ENCODE measurements at regions not wholly inside any gene's neighbourhood (a gene's known extent, or its start where the extent isn't known, plus 50 kb on each side); places are given as distances from the start of the nearest gene placed in this dataset.
"Not testable (repeated sequence)": the region's sequence is repeated elsewhere in the genome, so short reads cannot be mapped to it uniquely, and the experiment has no call there.

DNA sequence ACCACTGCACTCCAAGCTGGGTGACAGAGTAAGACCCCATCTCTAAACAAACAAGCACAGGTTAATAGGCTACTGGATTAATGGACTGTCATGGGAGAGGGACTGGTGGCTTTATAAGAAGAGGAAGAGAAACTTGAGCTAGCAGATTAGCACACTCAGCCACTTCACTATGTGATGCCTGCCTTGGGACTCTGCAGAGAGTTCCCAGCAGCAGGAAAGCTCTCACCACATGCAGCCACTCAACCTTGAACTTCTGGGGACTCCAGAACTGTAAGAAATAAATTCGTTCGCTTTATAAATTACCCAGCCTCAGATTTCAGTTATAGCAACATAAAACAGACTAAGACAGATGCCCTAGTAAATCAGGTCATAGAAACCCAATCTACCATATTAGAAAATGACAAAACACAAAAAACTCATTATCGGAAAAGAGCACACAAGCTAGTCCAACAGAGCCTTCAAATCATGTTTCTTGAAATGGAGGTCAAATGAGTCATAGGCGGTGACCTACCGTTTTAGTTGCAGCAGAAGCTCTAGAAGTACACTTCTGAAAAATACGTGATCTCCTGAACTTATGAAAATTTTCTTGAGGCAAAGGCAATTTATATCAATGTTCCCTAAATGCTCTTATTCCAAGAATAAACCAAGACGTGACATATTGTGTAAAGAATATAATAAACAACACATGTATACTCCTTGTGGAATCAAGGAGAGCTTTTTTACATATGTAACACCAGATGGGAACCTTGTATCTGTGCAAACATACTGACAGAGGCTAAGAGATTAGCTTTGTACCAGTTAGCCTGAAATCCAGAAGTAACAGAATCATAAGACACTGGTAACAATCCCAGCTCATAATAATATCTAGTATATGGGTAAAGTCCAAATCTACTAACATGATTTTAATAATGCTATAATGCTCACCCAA, 340.9 kb upstream of the SGCG start:
- DNase-seq (ENCODE audit: low spot score) = no peak

GRCh38 chr13:22846551-22846950, 334.2 kb upstream of the SGCG start:
- no peak for DNase-seq (ENCODE audit: low spot score)

- DNase-seq (ENCODE audit: low spot score) = no peak
Observed at GRCh38 chr13:22848539-22849052, 332.2 kb upstream of the SGCG start.

DNA sequence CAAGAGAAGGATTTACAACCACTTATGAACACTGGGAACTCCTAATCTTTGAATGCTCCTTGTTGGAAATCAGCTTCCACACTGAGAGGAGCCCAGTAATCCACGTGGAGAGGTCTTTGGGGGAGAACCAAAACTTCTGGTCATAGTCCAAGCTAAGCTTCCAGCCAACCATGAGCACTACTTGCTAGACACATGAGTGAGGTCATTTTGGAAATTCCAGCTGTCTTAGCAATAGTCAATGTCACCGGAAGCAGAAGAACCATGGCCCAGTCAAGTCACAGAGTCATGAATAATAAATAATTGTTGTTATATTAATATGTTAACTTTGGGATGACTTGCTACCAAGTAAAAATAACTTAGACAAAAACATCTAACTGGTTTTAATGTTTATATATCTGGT, 324.9 kb upstream of the SGCG start:
- DNase-seq (ENCODE audit: low spot score) = no peak

DNA sequence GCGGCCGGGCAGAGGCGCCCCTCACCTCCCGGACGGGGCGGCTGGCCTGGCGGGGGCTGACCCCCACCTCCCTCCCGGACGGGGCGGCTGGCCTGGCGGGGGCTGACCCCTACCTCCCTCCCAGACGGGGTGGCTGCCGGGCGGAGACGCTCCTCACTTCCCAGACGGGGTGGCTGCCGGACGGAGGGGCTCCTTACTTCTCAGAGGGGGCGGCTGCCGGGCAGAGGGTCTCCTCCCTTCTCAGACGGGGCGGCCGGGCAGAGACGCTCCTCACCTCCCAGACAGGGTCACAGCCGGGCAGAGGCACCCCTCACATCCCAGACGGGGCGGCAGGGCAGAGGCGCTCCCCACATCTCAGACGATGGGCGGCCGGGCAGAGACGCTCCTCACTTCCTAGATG, 321.8 kb upstream of the SGCG start:
- DNase-seq (ENCODE audit: low spot score) = not testable (repeated sequence)

- DNase-seq (ENCODE audit: low spot score) = not testable (repeated sequence)
Observed at GRCh38 chr13:22859411-22859810, 321.4 kb upstream of the SGCG start.

DNA sequence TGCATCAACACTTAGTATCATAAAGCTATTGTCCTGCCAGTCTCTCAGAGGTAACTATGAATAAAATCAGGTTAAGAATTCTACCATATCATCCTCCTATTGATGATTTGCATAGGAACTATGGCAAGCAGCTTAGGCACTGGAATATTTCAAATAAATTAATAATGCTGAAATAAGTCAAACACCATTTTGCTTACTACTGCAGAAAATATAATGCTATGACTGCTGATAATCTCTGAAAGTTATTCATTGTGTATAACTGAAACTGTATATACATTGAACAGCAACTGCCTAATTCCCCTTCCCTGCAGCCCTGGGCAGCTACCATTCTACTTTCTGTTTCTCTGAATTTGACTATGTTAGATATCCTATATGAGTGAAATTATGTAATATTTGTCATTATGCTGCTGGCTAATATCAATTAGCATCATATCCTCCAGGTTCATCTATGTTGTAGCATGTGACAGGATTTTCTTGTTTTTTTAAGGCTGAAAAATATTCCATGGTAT, 318.8 kb upstream of the SGCG start:
- no peak for DNase-seq (ENCODE audit: low spot score)

- DNase-seq (ENCODE audit: low spot score) = no peak
Observed at GRCh38 chr13:22862478-22862877, 318.3 kb upstream of the SGCG start.

DNA sequence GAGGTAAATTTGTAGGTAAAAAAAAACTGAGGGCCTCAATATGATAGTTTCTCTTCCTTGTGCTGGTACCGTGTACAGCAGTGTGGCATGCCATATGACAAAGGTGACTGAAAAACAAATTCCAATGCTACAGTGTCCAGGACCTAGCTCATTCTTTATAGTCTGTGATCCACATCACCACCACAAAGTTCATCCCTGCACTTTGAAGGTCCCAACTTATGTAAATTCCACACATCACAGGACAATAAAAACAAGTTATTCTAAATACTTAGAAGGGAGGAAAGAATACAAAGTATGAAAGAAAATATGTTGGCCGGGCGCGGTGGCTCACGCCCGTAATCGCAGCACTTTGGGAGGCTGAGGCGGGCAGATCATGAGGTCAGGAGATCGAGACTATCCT, 314.6 kb upstream of the SGCG start:
- no peak for DNase-seq (ENCODE audit: low spot score)

DNA sequence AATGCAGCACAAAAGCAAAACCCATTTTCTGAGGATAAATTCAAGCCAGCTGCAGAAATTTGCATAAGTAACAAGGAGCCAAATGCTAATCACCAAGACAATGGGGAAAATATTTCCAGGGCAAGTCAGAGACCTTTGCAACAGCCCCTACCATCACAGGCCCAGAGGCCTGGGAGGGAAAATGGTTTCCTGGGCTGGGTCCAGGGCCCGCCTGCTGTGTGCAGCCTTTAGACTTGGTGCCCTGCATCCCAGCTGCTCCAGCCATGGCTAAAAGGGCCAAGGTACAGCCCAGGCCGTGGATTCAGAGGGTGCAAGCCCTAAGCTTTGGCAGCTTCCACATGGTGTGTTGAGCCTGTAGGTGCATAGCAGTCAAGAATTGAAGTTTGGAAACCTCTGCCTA, 309.5 kb upstream of the SGCG start:
- no peak for DNase-seq (ENCODE audit: low spot score)

DNA sequence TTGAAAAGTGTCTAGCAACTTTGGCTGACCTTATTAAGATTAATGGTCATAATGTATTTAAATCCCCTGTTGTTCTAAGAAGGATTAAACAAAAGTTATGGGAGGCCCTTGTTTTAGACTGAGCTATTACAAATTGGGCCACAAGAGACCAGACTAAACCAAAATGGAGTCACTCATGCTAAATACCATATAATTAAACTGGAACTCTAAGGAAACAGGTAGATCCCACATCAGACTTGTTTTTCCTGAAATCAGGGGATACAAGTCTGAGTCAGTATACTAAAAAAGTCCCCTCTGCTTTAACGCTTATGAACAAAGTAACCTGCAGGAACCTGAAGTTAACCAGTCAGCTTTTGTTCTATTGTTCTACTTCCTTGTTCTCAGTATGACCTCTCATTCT, 305.9 kb upstream of the SGCG start:
- no peak for DNase-seq (ENCODE audit: low spot score)

DNA sequence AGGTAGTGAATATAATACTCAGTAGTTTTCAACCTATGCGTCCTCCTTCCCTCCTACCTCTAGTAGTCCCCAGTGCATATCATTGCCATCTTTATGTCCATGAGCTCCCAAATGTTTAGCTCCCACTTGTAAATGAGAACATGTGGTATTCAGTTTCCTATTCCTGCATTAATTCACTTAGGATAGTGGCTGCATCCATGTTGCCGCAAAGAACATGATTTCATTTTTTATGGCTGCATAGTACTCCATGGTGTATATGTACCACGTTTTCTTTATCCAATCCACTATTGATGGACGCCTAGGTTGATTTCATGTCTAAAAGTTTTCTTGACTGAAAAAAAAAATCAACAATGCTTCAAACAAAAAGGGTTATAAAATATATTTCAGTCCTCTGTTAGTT, 303.4 kb upstream of the SGCG start:
- no peak for DNase-seq (ENCODE audit: low spot score)

DNA sequence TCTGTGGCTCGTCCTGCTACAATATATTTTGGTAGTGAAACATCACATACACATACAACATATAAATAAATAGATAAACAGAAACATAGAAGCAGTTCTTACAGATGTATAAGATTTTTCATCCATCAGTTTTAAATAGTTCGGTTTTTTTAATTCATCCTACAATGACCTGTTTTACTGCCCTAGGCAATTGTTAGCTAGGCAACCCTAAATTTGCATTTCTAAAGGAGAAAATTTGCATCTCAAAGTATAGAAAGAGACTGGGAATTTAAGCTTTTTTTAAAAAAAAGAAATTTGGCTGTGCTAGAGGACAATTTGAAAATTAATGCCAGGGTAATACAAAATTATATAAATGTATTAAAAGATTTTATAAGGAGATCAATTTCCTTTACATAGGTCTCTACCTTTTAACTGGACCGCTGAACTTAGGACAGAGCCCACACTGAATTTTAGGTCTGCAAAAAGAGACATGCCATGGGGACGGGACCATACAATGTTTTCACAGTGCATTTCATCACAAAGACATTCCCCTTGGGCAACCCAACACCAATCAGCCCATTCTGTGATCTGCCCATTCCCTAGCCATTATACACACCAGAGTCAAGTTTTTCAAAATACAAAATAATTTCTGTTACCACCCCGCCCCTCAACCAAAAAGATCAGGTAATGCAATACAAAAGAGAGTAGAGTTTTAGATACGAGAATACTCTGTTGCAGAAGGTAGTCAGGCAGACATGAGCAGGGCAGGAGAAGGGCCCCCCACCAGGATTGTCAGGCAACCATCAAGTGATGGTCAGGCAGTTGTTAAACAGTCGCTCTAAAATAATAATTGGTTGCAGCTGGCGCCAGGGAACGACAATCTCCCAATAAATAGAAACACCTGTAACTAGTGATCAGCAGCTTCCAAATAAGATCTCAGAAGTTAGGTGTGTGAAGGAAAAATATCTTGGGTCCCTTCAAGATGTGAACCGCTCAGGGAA, 299.7 kb upstream of the SGCG start:
- DNase-seq (ENCODE audit: low spot score) = no peak

DNA sequence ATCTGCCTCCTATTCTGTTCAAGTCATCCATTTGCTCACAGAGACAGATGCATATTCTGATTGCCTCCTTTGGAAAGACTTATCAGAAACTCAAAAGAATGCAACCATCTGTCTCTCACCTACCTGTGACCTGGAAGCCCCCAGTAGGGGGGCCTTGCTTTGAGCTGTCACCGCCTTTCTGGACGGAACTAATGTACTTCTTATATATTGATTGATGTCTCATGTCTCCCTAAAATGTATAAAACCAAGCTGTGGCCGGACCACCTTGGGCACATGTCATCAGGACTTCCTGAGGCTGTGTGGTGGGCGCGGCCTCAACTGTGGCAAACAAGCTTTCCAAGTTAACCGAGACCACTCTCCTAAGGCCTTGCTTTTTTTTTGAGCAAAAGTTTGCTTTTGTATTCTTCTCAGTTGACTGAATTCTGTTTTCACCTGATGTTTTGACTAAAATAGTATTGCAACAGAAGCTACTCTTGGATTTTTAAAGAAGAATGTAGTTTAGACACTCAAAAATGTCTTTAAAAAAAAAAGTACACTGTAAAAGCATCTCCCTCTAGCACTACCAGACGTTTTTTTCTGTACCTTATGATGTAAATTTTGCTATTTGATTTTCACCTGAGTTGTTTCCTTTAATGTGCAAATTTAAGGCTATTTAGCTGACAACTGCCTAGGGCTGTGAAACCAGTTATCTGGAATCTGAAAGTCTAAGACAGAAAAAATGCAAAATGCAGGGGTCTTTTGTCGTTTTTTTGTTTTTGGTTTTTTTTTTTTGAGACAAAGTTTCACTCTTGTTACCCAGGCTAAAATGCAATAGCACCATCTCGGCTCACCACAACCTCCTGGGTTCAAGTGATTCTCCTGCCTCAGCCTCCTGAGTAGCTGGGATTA, 298.8 kb upstream of the SGCG start:
- not testable (repeated sequence) for DNase-seq (ENCODE audit: low spot score)

GRCh38 chr13:22883262-22883840, 297.4 kb upstream of the SGCG start:
- DNase-seq (ENCODE audit: low spot score) = no peak

- DNase-seq (ENCODE audit: low spot score) = no peak
Observed at GRCh38 chr13:22883956-22884355, 296.8 kb upstream of the SGCG start.

GRCh38 chr13:22886061-22886460, 294.7 kb upstream of the SGCG start:
- DNase-seq (ENCODE audit: low spot score) = not testable (repeated sequence)

DNA sequence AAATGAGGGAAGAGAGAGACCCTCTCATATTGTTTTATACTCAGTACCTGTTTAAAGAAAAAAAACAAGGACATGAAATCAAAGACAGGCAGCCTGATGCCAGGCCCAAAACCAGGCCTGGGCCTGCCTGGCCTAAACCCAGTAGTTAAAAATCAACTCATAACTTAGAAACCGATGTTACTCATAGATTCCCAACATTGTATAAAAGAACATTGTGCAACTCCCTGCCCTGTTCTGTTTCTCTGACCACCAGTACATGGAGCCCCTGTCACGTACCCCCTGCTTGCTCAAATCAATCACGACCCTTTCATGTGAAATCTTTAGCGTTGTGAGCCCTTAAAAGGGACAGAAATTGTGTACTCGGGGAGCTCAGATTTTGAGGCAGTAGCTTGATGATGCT, 291.4 kb upstream of the SGCG start:
- DNase-seq (ENCODE audit: low spot score) = not testable (repeated sequence)

- no peak for DNase-seq (ENCODE audit: low spot score)
Observed at GRCh38 chr13:22893204-22893603, 287.6 kb upstream of the SGCG start.

- DNase-seq (ENCODE audit: low spot score) = no peak
Observed at GRCh38 chr13:22893777-22894176, 287.0 kb upstream of the SGCG start.
